GM19025 (cell line): ENCODE measurements at regions not wholly inside any gene's neighbourhood (a gene's known extent, or its start where the extent isn't known, plus 50 kb on each side); places are given as distances from the start of the nearest gene placed in this dataset.

ENCODE experiments used
- ATAC-seq: cut with Tn5 transposase; IDR thresholded peaks from one replicate; pipeline ENCODE4 v1.9.1; 2021; ENCODE audit warnings: mild to moderate bottlenecking, low read depth, moderate library complexity; ENCODE audit not compliant: unreplicated experiment

DNA sequence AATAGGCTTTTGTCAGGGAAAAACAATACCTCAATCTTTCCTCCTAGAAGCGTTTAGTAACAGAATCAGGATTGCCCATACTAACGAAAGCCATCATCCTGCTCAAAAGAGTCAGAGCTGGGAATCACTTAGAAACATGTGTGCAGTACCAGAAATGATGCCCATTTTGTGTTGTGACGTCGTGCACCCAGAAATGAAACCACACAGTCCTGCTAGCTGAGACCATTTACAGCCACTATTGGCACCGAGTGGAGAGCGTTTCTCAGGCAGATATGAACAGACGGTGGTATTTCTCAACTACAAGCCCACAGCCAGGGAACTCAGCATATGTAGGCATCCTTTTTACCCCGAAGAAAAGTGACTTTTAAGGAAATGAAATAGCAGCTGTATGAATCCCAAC lies 284.3 kb upstream of the LRATD1 start:
- ATAC-seq = no peak

DNA sequence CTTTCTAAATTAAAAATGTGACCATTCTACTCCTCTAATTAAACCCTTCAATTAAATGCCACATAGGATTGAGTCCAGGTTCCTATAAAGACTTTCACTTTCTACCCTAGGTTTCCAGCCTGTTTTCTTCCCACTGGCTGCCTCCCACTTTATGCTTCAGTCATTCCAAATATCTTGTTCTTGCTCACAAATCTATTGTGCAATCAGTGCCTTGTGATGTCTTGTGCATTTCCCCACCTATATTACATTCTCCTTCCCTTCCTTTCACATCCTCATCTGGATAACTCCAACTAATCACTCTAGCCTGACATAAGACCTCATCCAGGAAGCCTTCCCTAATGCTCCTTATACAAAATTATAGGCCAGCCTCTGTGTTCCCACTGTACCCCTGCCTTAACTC lies 281.7 kb upstream of the LRATD1 start:
- no peak for ATAC-seq

DNA sequence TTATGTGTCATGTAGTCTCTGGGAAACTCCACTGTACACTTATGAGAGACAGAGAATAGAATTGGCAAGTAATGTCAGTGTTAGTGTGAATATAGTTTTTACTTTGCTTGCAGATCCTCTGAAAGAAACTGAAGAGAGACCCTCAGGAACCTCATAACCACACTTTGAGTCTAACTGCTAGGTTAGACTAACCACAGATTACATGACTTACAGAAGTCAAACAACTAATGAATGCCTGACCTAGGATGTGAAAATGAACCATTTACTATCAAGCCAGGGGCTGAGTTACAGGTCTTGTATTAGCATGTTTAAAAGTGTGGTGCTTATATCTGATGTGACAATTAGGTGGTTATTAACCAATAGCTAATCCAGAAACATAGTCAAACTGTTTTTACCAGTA lies 280.4 kb upstream of the LRATD1 start:
- no peak for ATAC-seq

DNA sequence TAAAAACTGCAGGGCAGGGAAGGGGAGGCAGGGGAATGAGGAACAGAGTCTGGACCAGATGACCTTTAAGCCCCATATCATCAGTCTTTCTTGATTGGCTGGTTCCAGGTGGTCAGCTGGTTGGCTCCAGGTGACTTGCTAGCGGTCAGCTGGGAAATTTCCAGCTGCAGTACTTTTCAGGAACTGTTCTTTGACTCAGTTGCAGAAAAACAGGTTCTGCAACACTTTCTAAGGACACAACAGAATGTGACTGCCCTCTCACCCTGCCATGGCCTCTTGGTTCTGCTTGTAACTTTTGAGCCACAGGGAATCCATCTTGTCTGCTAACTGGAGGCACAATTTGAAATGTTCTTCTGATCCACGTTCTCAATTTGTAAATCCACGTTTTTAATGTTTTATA lies 278.3 kb upstream of the LRATD1 start:
- ATAC-seq = no peak

DNA sequence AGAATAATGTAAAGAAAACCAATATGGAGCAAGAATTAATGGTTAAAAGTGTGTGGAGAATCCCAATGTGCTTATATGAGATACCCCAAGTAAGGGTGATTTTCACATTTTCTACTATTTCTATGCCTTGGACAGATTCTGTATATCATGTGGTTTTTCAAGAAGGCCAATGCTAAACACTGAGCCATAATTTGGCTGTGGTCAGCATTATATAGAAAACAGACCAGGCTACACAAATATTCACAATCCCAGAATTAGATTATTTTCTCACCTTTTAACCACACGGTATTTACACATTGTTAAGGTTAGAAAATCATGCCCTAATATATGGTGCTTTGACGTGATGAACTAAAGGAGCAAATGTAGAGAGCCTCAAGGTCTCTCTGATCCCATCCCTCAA lies 277.4 kb upstream of the LRATD1 start:
- ATAC-seq = no peak

DNA sequence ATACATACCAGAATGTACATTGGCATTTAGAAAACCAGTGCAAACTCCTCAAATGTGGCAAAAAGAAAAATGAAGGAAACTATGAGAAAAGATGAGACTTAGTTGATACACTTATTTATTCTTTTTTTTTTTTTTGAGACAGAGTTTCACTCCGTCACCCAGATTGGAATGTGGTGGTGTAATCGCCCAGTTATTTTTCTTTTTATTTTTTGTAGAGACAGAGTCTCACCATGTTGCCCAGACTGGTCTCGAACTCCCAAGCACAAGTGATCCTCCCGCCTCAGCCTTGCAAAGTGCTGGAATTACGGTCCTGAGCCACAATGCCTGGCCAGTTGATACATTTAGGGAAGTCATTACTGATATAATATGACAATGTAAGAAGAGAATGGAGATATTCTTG lies 274.2 kb upstream of the LRATD1 start:
- ATAC-seq = no peak

DNA sequence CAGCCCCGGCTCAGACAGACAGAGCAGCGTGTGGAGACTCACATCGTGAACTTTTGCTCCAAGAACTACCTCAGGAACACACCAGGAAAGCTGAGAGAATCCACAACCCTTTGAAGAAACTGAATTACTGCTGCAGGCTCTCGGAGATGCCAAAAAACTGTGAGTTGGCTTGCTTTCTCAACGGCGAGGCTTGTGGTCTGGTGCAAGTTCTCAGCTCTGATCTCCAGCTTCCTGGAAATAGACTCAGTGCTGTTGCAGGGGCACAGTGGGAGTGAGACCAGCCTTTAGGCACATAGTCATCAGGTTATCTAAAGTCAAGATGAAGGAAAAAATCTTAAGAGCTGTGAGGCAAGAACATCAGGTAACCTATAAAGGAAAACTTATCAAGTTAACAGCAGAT lies 273.7 kb upstream of the LRATD1 start:
- ATAC-seq = no peak

DNA sequence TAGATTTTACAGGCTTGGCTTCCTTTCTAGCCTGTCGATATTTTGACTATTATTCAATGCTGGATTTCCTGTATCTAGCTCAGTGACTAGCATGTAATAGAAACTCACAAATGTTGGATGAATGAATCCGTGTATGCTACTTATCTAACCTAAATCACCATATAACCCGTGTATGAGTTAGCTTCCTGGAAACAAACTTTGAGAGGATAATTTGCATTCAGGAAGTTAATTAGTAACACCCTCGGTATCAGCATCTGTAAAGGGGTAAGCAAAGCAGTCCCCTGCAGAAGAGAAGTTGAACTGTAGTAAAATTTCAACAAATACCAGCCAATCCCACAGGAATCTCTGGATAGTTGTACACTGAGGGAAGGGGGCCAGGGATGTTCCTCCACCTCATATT lies 269.4 kb upstream of the LRATD1 start:
- ATAC-seq = no peak

DNA sequence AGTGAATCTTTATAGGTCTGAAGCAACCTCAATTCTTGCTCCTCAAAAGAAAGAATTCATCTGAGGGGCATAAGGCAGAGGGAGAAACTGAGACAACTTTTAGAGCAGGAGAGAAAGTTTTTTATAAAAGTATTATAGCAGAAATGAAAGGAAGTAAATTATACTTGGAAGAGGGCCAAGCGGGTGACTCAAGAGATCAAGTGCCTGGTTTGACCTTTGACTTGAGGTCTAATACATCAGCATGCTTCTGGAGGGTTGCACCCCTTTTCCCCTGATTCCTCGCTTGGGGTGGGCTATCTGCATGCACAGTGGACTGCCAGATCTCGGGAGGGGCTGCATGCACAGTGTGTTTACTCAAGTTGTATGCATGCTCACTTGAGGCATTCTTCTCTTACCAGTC lies 268.5 kb upstream of the LRATD1 start:
- ATAC-seq = no peak

DNA sequence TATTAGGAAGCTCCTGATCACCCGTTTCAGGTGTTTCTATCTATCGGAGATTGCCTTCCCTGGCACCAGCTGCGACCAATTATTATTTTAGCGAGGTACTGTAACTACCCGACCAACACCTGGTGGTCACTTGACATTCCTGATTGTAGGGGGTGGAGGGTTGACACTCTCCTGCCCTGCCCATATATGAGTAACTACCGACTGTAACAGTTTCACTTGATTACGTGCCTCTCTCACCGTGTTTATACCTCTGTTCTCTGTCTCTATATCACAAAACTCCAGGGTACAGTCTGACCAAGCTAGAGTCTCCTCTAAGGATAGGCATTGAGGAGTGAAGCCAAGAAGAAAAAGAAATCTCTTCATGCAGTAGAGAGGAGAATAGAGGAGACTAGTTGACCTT lies 268.0 kb upstream of the LRATD1 start:
- no peak for ATAC-seq

DNA sequence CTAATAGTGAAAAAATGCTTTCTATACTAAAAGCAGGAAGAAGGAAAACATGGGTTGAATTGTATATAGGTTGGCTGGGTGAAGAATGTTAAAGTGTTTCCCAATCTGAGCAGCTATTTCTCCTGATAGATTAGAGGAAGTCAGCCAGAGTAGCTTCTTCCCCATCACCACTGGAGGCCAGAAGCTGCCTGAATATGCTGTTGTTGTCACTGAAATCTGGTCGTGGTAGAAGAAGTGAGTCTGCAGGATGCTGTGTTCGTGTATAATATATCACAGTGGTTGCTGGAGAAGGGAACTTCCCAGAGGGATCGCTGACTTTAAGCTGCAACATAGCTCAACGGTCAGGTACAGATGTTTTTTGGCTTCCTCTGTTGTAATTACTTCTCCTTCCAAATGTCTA lies 247.5 kb upstream of the LRATD1 start:
- ATAC-seq = no peak

DNA sequence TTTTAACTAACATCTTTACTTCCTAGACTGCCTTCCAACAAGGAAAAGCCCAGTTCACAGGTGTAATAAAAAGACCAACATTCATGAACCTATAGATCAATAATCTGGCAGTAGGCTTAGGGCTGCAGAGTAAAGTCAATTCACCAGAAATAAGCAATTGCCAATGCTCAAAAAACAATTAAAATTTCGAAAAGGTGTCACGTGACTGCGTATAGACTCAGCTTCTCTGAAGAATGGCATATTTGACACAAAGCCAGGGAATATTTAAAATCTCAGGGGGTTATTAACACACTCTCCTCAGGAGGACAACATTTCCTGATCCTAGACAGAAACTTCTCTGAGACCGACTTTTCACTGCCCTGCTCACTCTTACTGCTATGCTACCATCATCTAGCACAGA lies 245.2 kb upstream of the LRATD1 start:
- no peak for ATAC-seq

DNA sequence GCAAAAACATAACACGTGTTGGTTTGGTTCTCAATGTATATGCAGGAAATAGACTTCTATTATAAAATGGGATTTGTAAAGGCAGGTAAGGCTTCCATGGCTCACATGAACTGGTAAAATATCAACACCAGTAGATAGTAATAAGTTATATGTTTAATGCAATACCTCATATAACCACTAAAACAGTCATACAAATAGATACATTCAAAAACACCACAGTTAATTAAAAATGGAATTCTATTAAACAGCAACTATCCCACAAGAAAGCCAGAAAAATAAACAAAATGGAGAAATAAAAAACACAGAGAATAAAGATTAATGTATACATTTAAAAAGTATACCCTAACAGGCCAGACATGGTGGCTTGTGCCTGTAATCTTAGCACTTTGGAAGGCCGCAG lies 243.8 kb upstream of the LRATD1 start:
- no peak for ATAC-seq

DNA sequence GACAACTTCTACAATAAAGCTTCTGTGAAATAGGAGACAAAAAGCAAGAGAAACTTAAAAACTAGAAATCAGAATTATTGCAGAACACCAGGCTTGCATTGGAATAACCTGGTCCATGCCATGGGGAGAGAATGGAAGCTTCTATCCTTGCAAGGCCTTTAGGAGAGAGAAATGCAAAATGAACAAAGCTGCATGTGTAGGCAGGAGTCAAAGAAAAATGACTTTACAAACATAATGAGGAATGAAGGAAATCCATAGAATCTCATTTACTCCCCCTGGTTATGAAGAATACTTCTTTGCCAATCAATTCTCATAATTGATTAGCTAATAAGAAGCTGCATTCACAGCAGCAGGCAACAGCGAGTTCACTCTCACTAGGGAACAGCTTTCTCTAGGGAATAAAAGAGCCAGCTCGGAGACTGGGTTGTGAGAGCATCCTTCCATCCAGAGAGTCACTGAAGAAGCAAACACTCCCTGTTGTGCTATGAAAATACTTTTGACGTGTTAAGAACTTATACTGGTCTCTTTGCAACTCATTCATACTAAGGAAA lies 235.9 kb upstream of the LRATD1 start:
- no peak for ATAC-seq

DNA sequence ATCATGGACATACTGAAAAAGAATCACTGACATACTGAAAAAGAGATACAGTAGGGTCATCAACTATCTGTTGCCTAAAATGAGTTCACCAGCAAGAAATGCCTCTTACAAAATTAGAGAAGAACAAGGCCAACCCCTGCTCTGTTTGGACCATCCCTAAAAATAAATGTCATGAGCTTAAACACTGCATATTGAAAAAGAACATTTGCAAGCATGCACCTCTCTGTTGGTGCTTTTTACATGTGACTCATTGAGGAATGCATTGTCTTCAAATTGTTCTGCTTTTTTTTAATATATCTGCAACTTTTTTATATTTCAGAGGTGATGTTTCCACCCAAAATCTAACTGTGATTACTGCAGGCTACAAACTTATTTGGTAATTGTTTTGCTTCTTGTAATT lies 233.9 kb upstream of the LRATD1 start:
- ATAC-seq = no peak

DNA sequence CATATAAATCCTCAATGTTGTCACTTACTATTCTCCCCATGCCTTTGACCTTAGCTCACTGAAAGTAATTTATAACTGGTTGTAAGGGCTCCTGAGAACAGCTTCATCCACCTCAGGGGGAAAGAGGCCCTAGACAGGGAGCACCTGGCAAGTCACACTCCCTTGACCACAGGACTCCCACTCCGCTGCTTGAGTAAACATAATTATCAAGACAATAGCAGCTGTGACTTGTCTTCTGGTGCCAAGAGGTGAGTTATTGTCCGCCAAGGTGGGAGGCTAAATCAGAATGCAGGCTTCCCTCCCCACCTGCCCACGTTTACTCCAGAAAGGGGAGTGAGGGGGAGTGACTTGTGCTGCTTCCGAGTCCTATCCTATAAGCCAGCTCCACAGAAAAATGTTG lies 230.6 kb upstream of the LRATD1 start:
- ATAC-seq = no peak

DNA sequence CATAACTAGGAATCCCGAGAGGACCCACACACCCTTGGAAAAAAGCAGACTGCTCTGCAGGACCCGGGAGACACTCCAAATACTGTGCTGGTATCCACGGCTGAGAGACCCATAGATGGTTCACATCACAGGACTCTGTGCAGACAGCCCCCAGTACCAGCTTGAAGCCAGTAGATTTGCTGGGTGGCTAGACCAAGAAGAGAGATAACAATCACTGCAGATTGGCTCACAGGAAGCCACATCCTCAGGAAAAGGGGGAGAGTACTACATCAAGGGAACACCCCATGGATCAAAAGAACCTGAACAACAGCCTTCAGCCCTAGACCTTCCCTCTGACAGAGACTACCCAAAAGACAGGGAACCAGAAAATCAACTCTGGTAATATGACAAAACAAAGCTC lies 223.8 kb upstream of the LRATD1 start:
- ATAC-seq = no peak

DNA sequence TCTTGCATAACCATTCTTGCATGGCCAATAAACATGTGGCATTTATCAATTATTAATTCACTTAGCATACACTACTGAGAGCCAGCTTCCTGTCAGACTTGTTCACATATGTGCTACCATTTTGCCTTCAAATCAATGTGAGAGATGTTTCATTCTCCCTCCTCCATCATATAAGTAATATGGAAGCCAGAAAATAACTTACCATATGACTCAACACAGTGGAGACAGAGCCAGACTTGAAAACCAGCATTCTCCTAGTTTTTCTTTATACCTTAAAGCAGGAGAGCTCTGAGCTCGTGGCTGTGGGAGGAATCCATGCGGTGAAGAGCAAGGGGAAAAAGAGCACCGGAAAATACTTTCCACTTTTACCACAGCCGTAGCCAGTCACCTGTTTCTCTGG lies 215.0 kb upstream of the LRATD1 start:
- ATAC-seq = no peak

DNA sequence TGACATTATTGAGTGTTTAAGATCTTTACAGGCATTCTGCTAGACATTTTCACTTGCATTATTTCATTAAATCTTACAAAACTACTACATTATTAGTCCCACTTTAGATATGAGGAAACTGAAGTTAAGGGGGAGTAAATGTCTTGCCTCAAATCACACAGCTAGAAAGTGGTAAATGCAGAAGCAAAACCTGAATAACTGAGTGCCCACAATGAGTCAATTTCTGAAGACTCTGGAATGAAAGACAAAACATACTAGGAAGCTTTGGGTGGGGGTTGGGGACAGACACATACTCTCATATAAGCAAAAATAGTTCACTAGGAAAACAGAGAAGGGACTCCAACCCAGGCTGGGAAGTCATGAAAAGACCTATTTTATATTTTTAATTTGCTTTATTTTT lies 214.4 kb upstream of the LRATD1 start:
- no peak for ATAC-seq

DNA sequence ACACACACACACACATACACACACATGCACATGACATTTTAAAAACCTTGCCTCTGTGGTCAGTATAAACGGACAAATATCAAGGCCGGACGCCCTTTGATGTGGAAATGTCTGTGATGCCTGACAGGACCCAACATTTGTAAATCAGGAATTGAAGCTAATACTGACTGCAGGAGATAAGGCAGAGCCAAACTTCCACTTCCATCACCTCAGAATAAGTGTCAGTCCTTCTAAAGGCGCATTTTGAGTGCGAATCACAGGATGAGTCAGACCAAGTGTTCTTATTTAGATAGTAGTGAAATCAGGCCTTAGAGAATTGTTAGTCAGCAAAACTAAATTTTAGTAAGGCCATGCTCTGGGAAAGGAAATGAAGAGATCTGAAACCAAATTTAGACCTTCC lies 211.7 kb upstream of the LRATD1 start:
- ATAC-seq = no peak

DNA sequence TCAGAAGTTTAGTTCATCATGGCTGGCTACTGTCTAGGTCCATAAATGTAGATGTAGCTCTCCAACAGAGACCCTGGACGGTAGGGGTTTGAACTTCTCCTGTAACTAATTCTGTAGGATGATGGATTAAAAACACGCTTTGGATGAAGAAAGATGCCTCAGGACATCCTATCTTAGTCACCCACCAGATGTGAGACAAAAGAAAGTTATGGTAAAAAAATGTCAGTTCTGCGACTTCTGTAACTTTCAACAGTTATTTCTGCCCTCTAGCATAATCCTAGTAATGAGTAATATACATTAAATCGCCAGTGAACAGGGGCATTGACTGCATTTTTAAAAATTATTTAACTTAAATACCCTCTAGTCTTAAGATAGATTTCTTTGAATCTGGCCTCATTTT lies 210.1 kb upstream of the LRATD1 start:
- no peak for ATAC-seq

DNA sequence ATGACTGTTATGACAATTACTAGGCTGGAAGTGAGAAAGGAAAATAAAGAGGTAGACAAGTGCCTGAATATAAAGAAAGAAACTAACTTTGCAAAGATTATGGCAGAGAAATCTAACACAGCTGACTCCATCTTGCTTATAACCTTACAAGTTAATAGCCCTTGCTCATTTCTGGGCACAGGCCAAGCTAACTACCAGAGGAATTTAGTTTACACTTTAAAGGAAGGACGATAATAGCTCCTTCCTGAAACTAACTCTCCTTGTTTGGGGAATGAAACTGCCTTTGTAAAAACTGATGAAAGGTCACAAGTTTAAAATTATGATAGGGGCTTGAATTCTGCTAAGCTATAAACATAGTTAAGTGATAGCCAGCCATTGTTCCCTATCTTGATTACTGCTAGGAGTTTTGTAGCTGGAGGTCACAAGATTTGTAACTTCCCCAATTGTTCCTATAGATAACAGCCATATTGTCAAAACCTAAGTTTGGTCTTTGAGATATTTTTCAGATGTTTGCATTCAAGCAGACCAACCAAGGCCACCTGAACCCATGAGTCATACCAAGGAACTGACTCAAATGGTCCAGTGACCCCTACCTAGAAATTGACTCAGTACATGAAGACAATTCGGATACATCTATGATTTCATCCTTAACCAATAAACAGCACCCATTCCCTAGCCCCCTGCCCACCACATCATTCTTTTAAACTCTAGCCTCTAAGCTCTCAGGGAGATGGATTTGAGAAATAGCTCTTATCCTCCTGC lies 209.2 kb upstream of the LRATD1 start:
- no peak for ATAC-seq
